DOHH2 (cell line): ENCODE measurements at regions not wholly inside any gene's neighbourhood (a gene's known extent, or its start where the extent isn't known, plus 50 kb on each side); places are given as distances from the start of the nearest gene placed in this dataset.

ENCODE experiments used
- EZH2phosphoT487 ChIP-seq: fragments of 200-600 bp; sonication (generic); IDR thresholded peaks from 2 replicates; pipeline ENCODE4 v1.6.1; 2017; ENCODE audit warnings: borderline replicate concordance, mild to moderate bottlenecking, antibody characterized with exemption, low read length, moderate library complexity, mixed read lengths
- TF ChIP-seq, protein P1 (sequence below): fragments of 200-600 bp; sonication (generic); IDR thresholded peaks from one replicate; pipeline ENCODE4 v1.5.1; 2014; ENCODE audit warnings: antibody characterized with exemption, mild to moderate bottlenecking, low read depth, low read length; ENCODE audit not compliant: poor library complexity, severe bottlenecking

- TF ChIP-seq, protein P1, sequence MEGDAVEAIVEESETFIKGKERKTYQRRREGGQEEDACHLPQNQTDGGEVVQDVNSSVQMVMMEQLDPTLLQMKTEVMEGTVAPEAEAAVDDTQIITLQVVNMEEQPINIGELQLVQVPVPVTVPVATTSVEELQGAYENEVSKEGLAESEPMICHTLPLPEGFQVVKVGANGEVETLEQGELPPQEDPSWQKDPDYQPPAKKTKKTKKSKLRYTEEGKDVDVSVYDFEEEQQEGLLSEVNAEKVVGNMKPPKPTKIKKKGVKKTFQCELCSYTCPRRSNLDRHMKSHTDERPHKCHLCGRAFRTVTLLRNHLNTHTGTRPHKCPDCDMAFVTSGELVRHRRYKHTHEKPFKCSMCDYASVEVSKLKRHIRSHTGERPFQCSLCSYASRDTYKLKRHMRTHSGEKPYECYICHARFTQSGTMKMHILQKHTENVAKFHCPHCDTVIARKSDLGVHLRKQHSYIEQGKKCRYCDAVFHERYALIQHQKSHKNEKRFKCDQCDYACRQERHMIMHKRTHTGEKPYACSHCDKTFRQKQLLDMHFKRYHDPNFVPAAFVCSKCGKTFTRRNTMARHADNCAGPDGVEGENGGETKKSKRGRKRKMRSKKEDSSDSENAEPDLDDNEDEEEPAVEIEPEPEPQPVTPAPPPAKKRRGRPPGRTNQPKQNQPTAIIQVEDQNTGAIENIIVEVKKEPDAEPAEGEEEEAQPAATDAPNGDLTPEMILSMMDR = no peak
- no peak for TF ChIP-seq EZH2phosphoT487
These were observed 76.5 kb upstream of the SYT13 start for GRCh38 chr11:45362636-45363035.
